ENCODE measurements at regions not wholly inside any gene's neighbourhood (a gene's known extent, or its start where the extent isn't known, plus 50 kb on each side); places are given as distances from the start of the nearest gene placed in this dataset.

GRCh38 chr17:79503126-79503839 is 107.6 kb downstream of the RBFOX3 start:
- no peak for DNase-seq (ENCODE audit: low read depth in 2 of 3, low spot score in 1 of 3)

GRCh38 chr17:79501910-79502309 is 108.9 kb downstream of the RBFOX3 start:
- DNase-seq (ENCODE audit: low read depth in 2 of 3, low spot score in 1 of 3): no peak

- no peak for DNase-seq (ENCODE audit: low read depth in 2 of 3, low spot score in 1 of 3)
Measured at GRCh38 chr17:79500745-79501618, 109.9 kb downstream of the RBFOX3 start.

- DNase-seq (ENCODE audit: low read depth in 2 of 3, low spot score in 1 of 3): no peak
Measured at GRCh38 chr17:79498854-79499253, 112.0 kb downstream of the RBFOX3 start.

GRCh38 chr17:79497777-79498348 is 113.0 kb downstream of the RBFOX3 start:
- no peak for DNase-seq (ENCODE audit: low read depth in 2 of 3, low spot score in 1 of 3)

GRCh38 chr17:79496422-79497005 is 114.3 kb downstream of the RBFOX3 start:
- DNase-seq (ENCODE audit: low read depth in 2 of 3, low spot score in 1 of 3): no peak

GRCh38 chr17:79495665-79496064 is 115.2 kb downstream of the RBFOX3 start:
- DNase-seq (ENCODE audit: low read depth in 2 of 3, low spot score in 1 of 3): no peak

- no peak for DNase-seq (ENCODE audit: low read depth in 2 of 3, low spot score in 1 of 3)
Measured at GRCh38 chr17:79491006-79491405, 119.8 kb downstream of the RBFOX3 start.

- no peak for DNase-seq (ENCODE audit: low read depth in 2 of 3, low spot score in 1 of 3)
Measured at GRCh38 chr17:79490530-79490929, 120.3 kb downstream of the RBFOX3 start.

- DNase-seq (ENCODE audit: low read depth in 2 of 3, low spot score in 1 of 3): no peak
Measured at GRCh38 chr17:79487149-79487548, 123.7 kb downstream of the RBFOX3 start.

GRCh38 chr17:79485991-79486390 is 124.9 kb downstream of the RBFOX3 start:
- no peak for DNase-seq (ENCODE audit: low read depth in 2 of 3, low spot score in 1 of 3)

GRCh38 chr17:79485419-79485985 is 125.3 kb downstream of the RBFOX3 start:
- DNase-seq (ENCODE audit: low read depth in 2 of 3, low spot score in 1 of 3): no peak

- no peak for DNase-seq (ENCODE audit: low read depth in 2 of 3, low spot score in 1 of 3)
Measured at GRCh38 chr17:79484600-79485418, 126.0 kb downstream of the RBFOX3 start.

GRCh38 chr17:79483842-79484241 is 127.0 kb downstream of the RBFOX3 start:
- DNase-seq (ENCODE audit: low read depth in 2 of 3, low spot score in 1 of 3): no peak

- DNase-seq (ENCODE audit: low read depth in 2 of 3, low spot score in 1 of 3): no peak
Measured at GRCh38 chr17:79482727-79483521, 127.9 kb downstream of the RBFOX3 start.

GRCh38 chr17:79479876-79480275 is 131.0 kb downstream of the RBFOX3 start:
- no peak for DNase-seq (ENCODE audit: low read depth in 2 of 3, low spot score in 1 of 3)

- DNase-seq (ENCODE audit: low read depth in 2 of 3, low spot score in 1 of 3): no peak
Measured at GRCh38 chr17:79478841-79479240, 132.0 kb downstream of the RBFOX3 start.

- no peak for DNase-seq (ENCODE audit: low read depth in 2 of 3, low spot score in 1 of 3)
Measured at GRCh38 chr17:79478051-79478461, 132.8 kb downstream of the RBFOX3 start.

GRCh38 chr17:79476074-79476652 is 134.7 kb downstream of the RBFOX3 start:
- no peak for DNase-seq (ENCODE audit: low read depth in 2 of 3, low spot score in 1 of 3)

All from stimulated activated CD4-positive, alpha-beta T cell treated with anti-CD3 and anti-CD28 coated beads, Interleukin-12 subunit alpha, Interleukin-12 subunit beta, amount 100 ng/mL, for 48 hours (primary cell).